ENCODE measurements at regions not wholly inside any gene's neighbourhood (a gene's known extent, or its start where the extent isn't known, plus 50 kb on each side); places are given as distances from the start of the nearest gene placed in this dataset.

DNA sequence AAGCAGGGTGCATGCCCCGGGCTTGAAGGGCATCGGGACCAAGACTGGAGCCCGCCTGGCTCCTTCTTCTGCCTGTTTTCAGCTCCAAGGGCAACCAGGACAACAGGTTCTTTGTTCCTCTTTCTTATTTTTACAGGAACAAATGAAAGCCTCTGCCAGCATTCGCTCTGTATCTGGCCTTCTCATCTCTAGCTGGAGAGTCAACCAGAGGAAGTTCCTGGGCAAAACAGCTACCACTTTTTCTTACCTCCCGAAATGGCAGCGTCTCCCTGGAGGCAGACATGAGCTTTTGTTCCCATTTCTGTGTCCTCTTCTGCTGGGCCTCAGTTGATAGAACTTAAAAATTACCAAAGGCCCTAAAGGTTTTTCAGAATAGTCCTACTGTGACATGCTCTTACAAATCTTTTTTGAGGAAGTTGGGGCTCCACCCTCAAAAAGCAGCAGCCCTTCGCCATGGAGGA lies 74.1 kb upstream of the NAA20 start:
- TF ChIP-seq POLR2AphosphoS5 (IDR thresholded peaks at IDR 0.05; ENCODE audit: low read depth, low read length) (no peak), SIN3A (IDR thresholded peaks at IDR 0.05; ENCODE audit: borderline replicate concordance, insufficient read depth, low read length) (no peak)

All from PFSK-1 (cell line).